Ishikawa (cell line): ENCODE measurements at regions not wholly inside any gene's neighbourhood (a gene's known extent, or its start where the extent isn't known, plus 50 kb on each side); places are given as distances from the start of the nearest gene placed in this dataset.

ENCODE experiments used
- CEBPB ChIP-seq: IDR thresholded peaks from 2 replicates; pipeline ENCODE4 v1.6.1; 2012
- CREB1 ChIP-seq: IDR thresholded peaks from 2 replicates; pipeline ENCODE4 v1.6.1; 2012; ENCODE audit warnings: low read depth
- EGR1 ChIP-seq: IDR thresholded peaks from 2 replicates; pipeline ENCODE4 v1.6.1; 2012
- EP300 ChIP-seq: IDR thresholded peaks from 2 replicates; pipeline ENCODE4 v1.6.1; 2012; ENCODE audit warnings: borderline replicate concordance
- FOXM1 ChIP-seq: IDR thresholded peaks from 2 replicates; pipeline ENCODE4 v1.6.1; 2012; ENCODE audit warnings: low read depth, borderline replicate concordance
- MAX ChIP-seq: IDR thresholded peaks from 2 replicates; pipeline ENCODE4 v1.6.1; 2012
- NFIC ChIP-seq: IDR thresholded peaks from 2 replicates; pipeline ENCODE4 v1.6.1; 2012
- RAD21 ChIP-seq: IDR thresholded peaks from 2 replicates; pipeline ENCODE4 v1.6.1; 2012; ENCODE audit warnings: low read depth
- REST ChIP-seq: IDR thresholded peaks from 2 replicates; pipeline ENCODE4 v1.6.1; 2012; ENCODE audit warnings: low read depth, mild to moderate bottlenecking
- TAF1 ChIP-seq: IDR thresholded peaks from 2 replicates; pipeline ENCODE4 v1.6.1; 2012; ENCODE audit warnings: low read depth, mild to moderate bottlenecking
- TCF12 ChIP-seq: IDR thresholded peaks from 2 replicates; pipeline ENCODE4 v1.6.1; 2012; ENCODE audit warnings: low read depth
- TEAD4 ChIP-seq: IDR thresholded peaks from 2 replicates; pipeline ENCODE4 v1.6.1; 2012
- USF1 ChIP-seq: IDR thresholded peaks from 2 replicates; pipeline ENCODE4 v1.6.1; 2012
- YY1 ChIP-seq: IDR thresholded peaks from 2 replicates; pipeline ENCODE4 v1.6.1; 2012; ENCODE audit warnings: low read depth
- ZBTB7A ChIP-seq: IDR thresholded peaks from 2 replicates; pipeline ENCODE4 v1.6.1; 2012; ENCODE audit warnings: low read depth

GRCh38 chr9:28926306-28926705, 1353.0 kb upstream of the C9orf72 start:
- TF ChIP-seq CEBPB (no peak), YY1 (no peak)

- TF ChIP-seq ZBTB7A (no peak), RAD21 (no peak), CREB1 (no peak), MAX (no peak), FOXM1 (no peak), EP300 (no peak), EGR1 (no peak), NFIC (no peak), CEBPB (no peak), TEAD4 (no peak), YY1 (no peak), TCF12 (no peak), USF1 (no peak), REST (no peak), TAF1 (no peak)
These were observed 1354.4 kb upstream of the C9orf72 start for GRCh38 chr9:28927691-28928090.

GRCh38 chr9:28929433-28929832, 1356.2 kb upstream of the C9orf72 start:
- TF ChIP-seq TAF1 (no peak), REST (no peak), TEAD4 (no peak), EGR1 (no peak), CEBPB (no peak), TCF12 (no peak)

GRCh38 chr9:28930766-28931165, 1357.5 kb upstream of the C9orf72 start:
- no peak for TF ChIP-seq ZBTB7A
- TF ChIP-seq TAF1: no peak
- no peak for TF ChIP-seq CEBPB
- TF ChIP-seq CREB1: no peak
- no peak for TF ChIP-seq YY1
- TF ChIP-seq EGR1: no peak
- no peak for TF ChIP-seq RAD21
- no peak for TF ChIP-seq MAX
- no peak for TF ChIP-seq NFIC
- TF ChIP-seq USF1: no peak
- no peak for TF ChIP-seq REST
- TF ChIP-seq FOXM1: no peak
- no peak for TF ChIP-seq EP300
- TF ChIP-seq TEAD4: no peak
- TF ChIP-seq TCF12: no peak

- no peak for TF ChIP-seq EGR1
- TF ChIP-seq USF1: no peak
- no peak for TF ChIP-seq RAD21
- TF ChIP-seq YY1: no peak
- no peak for TF ChIP-seq TCF12
- TF ChIP-seq NFIC: no peak
- TF ChIP-seq ZBTB7A: no peak
- no peak for TF ChIP-seq EP300
- TF ChIP-seq TEAD4: no peak
- no peak for TF ChIP-seq MAX
- TF ChIP-seq CEBPB: no peak
- TF ChIP-seq FOXM1: no peak
These were observed 1360.8 kb upstream of the C9orf72 start for GRCh38 chr9:28934111-28934510.
